Kidney (tissue), 13 donors: ENCODE measurements at regions not wholly inside any gene's neighbourhood (a gene's known extent, or its start where the extent isn't known, plus 50 kb on each side); places are given as distances from the start of the nearest gene placed in this dataset.

Experiments
- DNase-seq, 5 donors: peaks; one replicate each; pipeline ENCODE4 v3.0.0-alpha.2; 2013 to 2020
- FAIRE-seq: peaks from 2 replicates; lab custom pipeline; 2012; peaks lifted over from hg19 to GRCh38; lab: Jason Lieb, UNC
- H3K27ac ChIP-seq, 2 donors: one replicate each; pipeline ENCODE4 v1.7.0; 2013; ENCODE audit warnings: low read depth in 2 of 2, low read length in 2 of 2, inconsistent platforms in 1 of 2
- H3K27me3 ChIP-seq: one replicate; pipeline ENCODE4 v1.7.1; 2013; ENCODE audit warnings: low read length, inconsistent platforms; ENCODE audit not compliant: control insufficient read depth, insufficient read depth
- H3K36me3 ChIP-seq, 3 donors: one replicate each; pipeline versions ENCODE4 v1.7.0 to v1.7.1; 2013; ENCODE audit warnings: low read length in 3 of 3, control low read depth in 1 of 3, inconsistent platforms in 1 of 3; ENCODE audit not compliant: insufficient read depth in 3 of 3, control insufficient read depth in 2 of 3
- H3K4me1 ChIP-seq, 3 donors: one replicate each; pipeline versions ENCODE4 v1.7.0 to v1.7.1; 2013; ENCODE audit warnings: low read length in 3 of 3, inconsistent platforms in 1 of 3, low read depth in 1 of 3; ENCODE audit not compliant: control insufficient read depth in 2 of 3, insufficient read depth in 2 of 3
- H3K4me3 ChIP-seq, 3 donors: one replicate each; pipeline versions ENCODE4 v1.7.0 to v1.8.1; 2013; ENCODE audit warnings: low read length in 3 of 3, control low read depth in 1 of 3, inconsistent platforms in 1 of 3
- H3K9ac ChIP-seq, 3 donors: one replicate each; pipeline versions ENCODE4 v1.7.0 to v1.7.1; 2013; ENCODE audit warnings: low read length in 3 of 3, control low read depth in 1 of 3, inconsistent platforms in 1 of 3
- H3K9me3 ChIP-seq, 3 donors: one replicate each; pipeline versions ENCODE4 v1.7.0 to v1.7.1; 2013; ENCODE audit warnings: low read length in 3 of 3, control low read depth in 1 of 3, inconsistent platforms in 1 of 3; ENCODE audit not compliant: control insufficient read depth in 2 of 3, insufficient read depth in 1 of 3
- CTCF ChIP-seq: IDR thresholded peaks from 3 replicates; pipeline ENCODE4 v1.5.1; 2012; ENCODE audit warnings: mild to moderate bottlenecking, moderate library complexity, borderline replicate concordance; ENCODE audit not compliant: insufficient read depth; ENCODE audit errors: extremely low read depth
- intact Hi-C: fragments of 100-400 bp; cut with DNase I; formaldehyde crosslinking; loops from one replicate; pipeline ENCODE4 v1.11.1; 2022
- donor health status: control.
- donor health status: control.
- donor health status: control.
- donor health status: control.
- donor health status: control.
- donor health status: DM: yes; HTN: yes; CAD: no.
- donor health status: Normal renal cell carcinoma (clear cell type).

GRCh38 chr5:54656261-54656728 is 138.7 kb downstream of the SNX18 start:
- H3K36me3 ChIP-seq, result no peaks in the 10 kb centered on the region
- no peak overlapping the region for H3K4me3 ChIP-seq
- H3K9me3 ChIP-seq, result no peaks in the 10 kb centered on the region
- H3K27me3 ChIP-seq, result no peaks in the 10 kb centered on the region
- intact Hi-C loops, result no loop called here
- peaks cover 0 to 3% (median 0%) of the 10 kb centered on the region in 3 donors for H3K4me1 ChIP-seq
- no peak for DNase-seq
- no peak for TF ChIP-seq CTCF
- no peak overlapping the region for H3K27ac ChIP-seq
- no peak overlapping the region for H3K9ac ChIP-seq
- no peak for FAIRE-seq

- no peaks in the 10 kb centered on the region for H3K36me3 ChIP-seq
- no peak for TF ChIP-seq CTCF
- no peaks in the 10 kb centered on the region for H3K9me3 ChIP-seq
- intact Hi-C loops, result no loop called here
- no peak overlapping the region for H3K27ac ChIP-seq
- no peak overlapping the region for H3K9ac ChIP-seq
- FAIRE-seq, result no peak
- DNase-seq, result no peak
- H3K4me3 ChIP-seq, result no peak overlapping the region
- H3K4me1 ChIP-seq, result peaks cover 0 to 3% (median 0%) of the 10 kb centered on the region in 3 donors
- no peaks in the 10 kb centered on the region for H3K27me3 ChIP-seq
Measured at GRCh38 chr5:54655761-54656160, 138.2 kb downstream of the SNX18 start.

GRCh38 chr5:54655266-54655665 is 137.7 kb downstream of the SNX18 start:
- no peak for FAIRE-seq
- intact Hi-C loops, result no loop called here

More at GRCh38 chr5:54655266-54655665, 137.7 kb downstream of the SNX18 start:
- no peak overlapping the region for H3K27ac ChIP-seq
- no peak for TF ChIP-seq CTCF
- H3K4me3 ChIP-seq, result no peak overlapping the region
- no peaks in the 10 kb centered on the region for H3K36me3 ChIP-seq
- H3K27me3 ChIP-seq, result no peaks in the 10 kb centered on the region
- no peaks in the 10 kb centered on the region for H3K9me3 ChIP-seq
- peaks cover 0 to 3% (median 0%) of the 10 kb centered on the region in 3 donors for H3K4me1 ChIP-seq
- DNase-seq, result no peak
- H3K9ac ChIP-seq, result no peak overlapping the region
